ENCODE measurements at regions not wholly inside any gene's neighbourhood (a gene's known extent, or its start where the extent isn't known, plus 50 kb on each side); places are given as distances from the start of the nearest gene placed in this dataset.

DNA sequence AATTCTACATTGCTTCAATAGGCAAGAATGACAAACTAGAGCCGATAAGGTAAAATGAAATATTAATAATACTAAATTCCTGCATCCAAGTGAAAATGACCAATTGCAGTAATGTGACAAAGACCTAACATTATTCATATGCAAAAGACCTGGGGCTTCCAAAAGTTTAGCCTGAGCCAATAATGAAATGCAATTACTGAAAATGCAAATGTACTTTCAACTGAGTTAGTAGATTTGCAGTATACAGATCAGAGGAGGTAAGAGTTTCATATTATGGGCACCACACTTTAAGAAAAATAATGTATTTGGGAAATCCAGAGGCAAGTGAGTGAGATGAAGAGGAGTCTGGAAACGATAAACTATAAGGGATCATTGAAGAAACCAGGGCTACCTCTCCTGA lies 193.7 kb upstream of the GMDS start:
- TF ChIP-seq, protein P1, sequence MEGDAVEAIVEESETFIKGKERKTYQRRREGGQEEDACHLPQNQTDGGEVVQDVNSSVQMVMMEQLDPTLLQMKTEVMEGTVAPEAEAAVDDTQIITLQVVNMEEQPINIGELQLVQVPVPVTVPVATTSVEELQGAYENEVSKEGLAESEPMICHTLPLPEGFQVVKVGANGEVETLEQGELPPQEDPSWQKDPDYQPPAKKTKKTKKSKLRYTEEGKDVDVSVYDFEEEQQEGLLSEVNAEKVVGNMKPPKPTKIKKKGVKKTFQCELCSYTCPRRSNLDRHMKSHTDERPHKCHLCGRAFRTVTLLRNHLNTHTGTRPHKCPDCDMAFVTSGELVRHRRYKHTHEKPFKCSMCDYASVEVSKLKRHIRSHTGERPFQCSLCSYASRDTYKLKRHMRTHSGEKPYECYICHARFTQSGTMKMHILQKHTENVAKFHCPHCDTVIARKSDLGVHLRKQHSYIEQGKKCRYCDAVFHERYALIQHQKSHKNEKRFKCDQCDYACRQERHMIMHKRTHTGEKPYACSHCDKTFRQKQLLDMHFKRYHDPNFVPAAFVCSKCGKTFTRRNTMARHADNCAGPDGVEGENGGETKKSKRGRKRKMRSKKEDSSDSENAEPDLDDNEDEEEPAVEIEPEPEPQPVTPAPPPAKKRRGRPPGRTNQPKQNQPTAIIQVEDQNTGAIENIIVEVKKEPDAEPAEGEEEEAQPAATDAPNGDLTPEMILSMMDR (IDR thresholded peaks at IDR 0.05): no peak
- TF ChIP-seq POLR2A (IDR thresholded peaks at IDR 0.05): no peak
